ENCODE measurements at regions not wholly inside any gene's neighbourhood (a gene's known extent, or its start where the extent isn't known, plus 50 kb on each side); places are given as distances from the start of the nearest gene placed in this dataset.
"Not testable (repeated sequence)": the region's sequence is repeated elsewhere in the genome, so short reads cannot be mapped to it uniquely, and the experiment has no call there.

DNA sequence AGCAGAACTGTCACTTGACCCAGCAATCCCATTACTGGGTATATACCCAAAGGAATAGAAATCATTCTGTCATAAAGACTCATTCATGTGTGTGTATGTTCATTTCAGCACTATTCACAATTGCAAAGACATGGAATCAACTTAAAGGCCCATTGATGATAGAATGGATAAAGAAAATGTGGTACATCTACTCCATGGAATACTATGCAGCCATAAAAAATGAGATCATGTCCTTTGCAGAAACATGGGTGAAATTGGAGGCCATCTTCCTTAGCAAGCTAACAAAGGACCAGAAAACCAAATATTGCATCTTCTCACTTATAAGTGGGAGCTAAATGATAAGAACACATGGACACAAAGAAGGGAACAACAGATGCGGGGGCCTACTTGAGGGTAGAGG lies 422.5 kb downstream of the HS3ST3B1 start:
- TF ChIP-seq CTCF (IDR thresholded peaks at IDR 0.05 in 4 of 5, conservative IDR thresholded peaks at IDR 0.05 in 1 of 5); POLR2A (IDR thresholded peaks at IDR 0.05): not testable (repeated sequence)

Data from gastrocnemius medialis (tissue), 4 donors.